Glomerular visceral epithelial cell (primary cell): ENCODE measurements at regions not wholly inside any gene's neighbourhood (a gene's known extent, or its start where the extent isn't known, plus 50 kb on each side); places are given as distances from the start of the nearest gene placed in this dataset.
"Not testable (repeated sequence)": the region's sequence is repeated elsewhere in the genome, so short reads cannot be mapped to it uniquely, and the experiment has no call there.

Source experiments
- DNase-seq: peaks from one replicate; pipeline ENCODE4 v3.0.0-alpha.2; 2016; ENCODE audit errors: extremely low spot score

GRCh38 chr4:152193059-152193458 lies 342.8 kb downstream of the FBXW7 start:
- no peak for DNase-seq

GRCh38 chr4:152190907-152191306 lies 345.0 kb downstream of the FBXW7 start:
- DNase-seq = no peak

GRCh38 chr4:152189451-152190179 lies 346.3 kb downstream of the FBXW7 start:
- DNase-seq = no peak

- DNase-seq = no peak
Measured at GRCh38 chr4:152188801-152189200, 347.1 kb downstream of the FBXW7 start.

GRCh38 chr4:152187693-152188092 lies 348.2 kb downstream of the FBXW7 start:
- no peak for DNase-seq

- DNase-seq = no peak
Measured at GRCh38 chr4:152185786-152186550, 349.9 kb downstream of the FBXW7 start.

GRCh38 chr4:152181150-152181549 lies 354.7 kb downstream of the FBXW7 start:
- no peak for DNase-seq

GRCh38 chr4:152180369-152180768 lies 355.5 kb downstream of the FBXW7 start:
- no peak for DNase-seq

GRCh38 chr4:152177538-152177937 lies 358.4 kb downstream of the FBXW7 start:
- DNase-seq = not testable (repeated sequence)

- DNase-seq = no peak
Measured at GRCh38 chr4:152176627-152177214, 359.2 kb downstream of the FBXW7 start.

- no peak for DNase-seq
Measured at GRCh38 chr4:152175586-152175985, 360.3 kb downstream of the FBXW7 start.

GRCh38 chr4:152172146-152172545 lies 363.7 kb downstream of the FBXW7 start:
- DNase-seq = no peak

- DNase-seq = no peak
Measured at GRCh38 chr4:152171556-152171955, 364.3 kb downstream of the FBXW7 start.

- DNase-seq = no peak
Measured at GRCh38 chr4:152169683-152170082, 366.2 kb downstream of the FBXW7 start.

- DNase-seq = no peak
Measured at GRCh38 chr4:152168987-152169616, 366.8 kb downstream of the FBXW7 start.

- DNase-seq = no peak
Measured at GRCh38 chr4:152166567-152166966, 369.3 kb downstream of the FBXW7 start.

- no peak for DNase-seq
Measured at GRCh38 chr4:152165846-152166245, 370.0 kb downstream of the FBXW7 start.

- peak; percentile 63 for DNase-seq
Measured at GRCh38 chr4:152165146-152165545, 370.7 kb downstream of the FBXW7 start.

GRCh38 chr4:152164561-152164960 lies 371.3 kb downstream of the FBXW7 start:
- no peak for DNase-seq

GRCh38 chr4:152162331-152162697 lies 373.6 kb downstream of the FBXW7 start:
- DNase-seq = no peak

GRCh38 chr4:152161676-152162330 lies 374.1 kb downstream of the FBXW7 start:
- no peak for DNase-seq

- no peak for DNase-seq
Measured at GRCh38 chr4:152160225-152160800, 375.6 kb downstream of the FBXW7 start.
